ENCODE measurements at regions not wholly inside any gene's neighbourhood (a gene's known extent, or its start where the extent isn't known, plus 50 kb on each side); places are given as distances from the start of the nearest gene placed in this dataset.

GRCh38 chr13:63436325-63436668, 2020.6 kb upstream of the PCDH20 start:
- peak; percentile 53 for DNase-seq (ENCODE audit: low read depth)

DNA sequence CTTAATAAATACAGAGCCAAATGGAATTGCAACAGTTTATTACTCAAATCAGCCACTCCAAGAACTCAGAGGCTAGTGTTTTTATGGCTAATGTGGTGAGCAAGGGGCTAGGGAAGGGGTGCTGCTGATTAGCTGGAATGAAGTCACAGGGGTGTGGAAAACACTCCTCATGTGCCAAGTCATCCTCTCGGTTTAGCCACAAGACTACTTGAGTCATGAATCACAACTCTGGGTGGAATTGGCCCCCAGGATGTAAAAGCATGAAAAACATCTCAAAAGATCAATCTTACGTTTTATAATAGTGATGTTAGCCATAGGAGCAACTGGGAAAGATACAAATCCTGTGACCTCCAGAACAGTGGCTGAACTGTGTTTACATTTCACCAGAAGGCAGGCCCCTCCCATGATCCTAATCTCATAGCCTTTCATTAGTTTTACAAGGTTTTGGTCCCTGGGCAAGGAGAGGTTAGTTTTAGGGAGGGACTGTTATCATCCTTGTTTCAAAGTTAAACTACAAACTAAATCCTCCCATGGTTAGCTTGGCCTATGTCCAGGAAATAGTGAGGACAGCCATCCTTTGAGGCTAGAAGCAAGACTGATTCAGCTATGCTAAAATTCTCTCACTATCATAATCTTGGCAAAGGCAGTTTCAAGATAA, 2020.1 kb upstream of the PCDH20 start:
- peak; percentile 94 for DNase-seq (ENCODE audit: low read depth)

- no peak for DNase-seq (ENCODE audit: low read depth)
Measured at GRCh38 chr13:63433546-63434150, 2018.0 kb upstream of the PCDH20 start.

- DNase-seq (ENCODE audit: low read depth): no peak
Measured at GRCh38 chr13:63427170-63427569, 2011.5 kb upstream of the PCDH20 start.

DNA sequence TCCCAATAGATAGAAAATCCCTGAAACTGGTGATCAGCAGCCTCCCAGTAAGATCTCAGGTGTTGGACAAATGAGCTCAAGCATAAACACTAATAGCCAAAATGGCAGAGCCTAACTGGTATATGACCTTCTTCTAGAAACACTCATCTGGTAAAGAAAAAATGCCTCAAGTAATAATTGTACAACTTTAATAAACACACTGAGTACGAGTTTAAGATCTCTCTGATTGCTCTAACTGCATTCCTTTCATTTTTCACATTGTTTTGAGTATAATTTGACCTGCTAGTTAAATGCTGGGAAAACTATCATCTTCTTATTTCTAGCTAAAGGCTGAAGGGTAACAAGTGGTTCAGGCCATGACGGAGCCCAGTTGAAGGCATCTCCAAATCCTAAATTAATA, 2009.5 kb upstream of the PCDH20 start:
- peak; percentile 76 for DNase-seq (ENCODE audit: low read depth)

DNA sequence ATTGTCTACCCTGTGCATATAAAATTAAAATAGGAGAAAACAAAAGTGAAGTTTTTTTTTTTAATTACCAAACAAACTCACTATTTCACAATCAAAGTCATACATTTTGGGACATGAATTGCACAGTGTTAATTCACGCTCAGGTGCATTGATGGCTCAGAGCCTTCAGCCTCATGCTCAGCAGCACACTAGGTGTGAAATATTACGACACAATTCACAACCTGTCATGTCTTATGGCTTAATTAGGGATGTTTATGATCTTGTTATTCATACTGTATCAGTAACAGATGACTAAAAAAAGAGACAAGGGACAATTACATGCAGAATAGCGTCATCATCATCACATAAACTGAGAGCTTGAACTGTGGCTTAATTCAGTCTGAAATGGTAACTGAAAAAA, 2005.5 kb upstream of the PCDH20 start:
- no peak for DNase-seq (ENCODE audit: low read depth)

DNA sequence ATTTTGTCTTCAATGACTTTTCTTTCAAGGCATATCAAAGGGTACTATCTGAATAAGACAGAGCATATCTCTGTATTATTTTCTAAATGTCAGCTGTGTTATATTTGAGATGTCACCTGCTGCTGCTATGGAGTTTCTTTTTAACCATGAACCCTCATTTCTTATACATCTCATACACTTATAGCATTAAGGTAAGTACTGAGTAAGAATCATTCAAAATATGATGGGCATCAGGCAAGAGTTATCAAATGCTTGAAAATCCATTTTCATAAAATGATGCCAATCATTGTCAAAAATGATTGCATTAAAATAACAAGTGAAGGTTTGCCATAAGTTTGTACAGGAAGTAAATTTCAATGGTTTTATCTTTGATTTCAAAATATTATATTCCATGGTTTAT, 2005.0 kb upstream of the PCDH20 start:
- no peak for DNase-seq (ENCODE audit: low read depth)

DNA sequence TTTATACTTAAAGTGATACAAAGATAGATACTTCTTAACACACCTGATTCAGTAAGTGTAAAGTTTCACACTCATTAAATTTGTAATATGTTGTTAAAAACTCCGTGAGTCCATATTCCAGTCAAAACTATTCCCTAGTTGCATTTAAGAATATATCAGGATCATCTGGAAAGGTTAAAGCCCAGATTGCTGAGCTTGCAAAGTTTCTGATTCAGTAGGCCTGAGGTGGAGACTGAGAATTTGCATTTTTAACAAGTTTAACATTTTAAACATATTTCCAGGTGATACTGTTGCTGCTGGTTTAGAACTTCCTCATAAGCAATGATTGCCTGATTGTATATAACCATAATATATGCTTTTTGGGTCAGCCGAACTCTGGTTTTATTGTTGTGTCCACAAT, 1998.6 kb upstream of the PCDH20 start:
- DNase-seq (ENCODE audit: low read depth): no peak

DNA sequence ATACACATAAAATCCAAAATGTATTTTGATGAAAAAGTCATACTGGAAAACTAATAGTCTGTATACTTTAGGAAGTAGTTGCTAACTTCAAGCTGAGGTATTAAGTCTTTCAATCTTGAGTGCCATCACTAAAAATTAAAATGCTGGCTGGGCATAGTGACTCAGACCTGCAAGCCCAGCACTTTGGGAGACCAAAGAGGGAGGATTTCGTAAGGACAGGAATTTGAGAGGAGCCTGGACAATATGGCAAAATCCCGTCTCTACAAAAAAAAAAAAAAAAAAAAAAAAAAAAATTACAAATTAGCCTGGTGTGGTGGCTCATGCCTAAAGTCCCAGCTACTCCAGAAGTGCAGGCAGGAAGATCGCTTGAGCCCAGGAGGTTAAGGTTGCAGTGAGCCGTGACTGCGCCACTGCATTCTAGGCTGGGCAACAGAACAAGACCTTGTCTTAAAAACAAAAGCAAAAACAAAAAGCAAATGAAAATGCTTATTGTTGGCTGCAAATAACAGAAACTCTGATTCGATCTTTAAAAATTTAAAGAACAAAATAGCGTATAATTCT, 1994.2 kb upstream of the PCDH20 start:
- no peak for DNase-seq (ENCODE audit: low read depth)

DNA sequence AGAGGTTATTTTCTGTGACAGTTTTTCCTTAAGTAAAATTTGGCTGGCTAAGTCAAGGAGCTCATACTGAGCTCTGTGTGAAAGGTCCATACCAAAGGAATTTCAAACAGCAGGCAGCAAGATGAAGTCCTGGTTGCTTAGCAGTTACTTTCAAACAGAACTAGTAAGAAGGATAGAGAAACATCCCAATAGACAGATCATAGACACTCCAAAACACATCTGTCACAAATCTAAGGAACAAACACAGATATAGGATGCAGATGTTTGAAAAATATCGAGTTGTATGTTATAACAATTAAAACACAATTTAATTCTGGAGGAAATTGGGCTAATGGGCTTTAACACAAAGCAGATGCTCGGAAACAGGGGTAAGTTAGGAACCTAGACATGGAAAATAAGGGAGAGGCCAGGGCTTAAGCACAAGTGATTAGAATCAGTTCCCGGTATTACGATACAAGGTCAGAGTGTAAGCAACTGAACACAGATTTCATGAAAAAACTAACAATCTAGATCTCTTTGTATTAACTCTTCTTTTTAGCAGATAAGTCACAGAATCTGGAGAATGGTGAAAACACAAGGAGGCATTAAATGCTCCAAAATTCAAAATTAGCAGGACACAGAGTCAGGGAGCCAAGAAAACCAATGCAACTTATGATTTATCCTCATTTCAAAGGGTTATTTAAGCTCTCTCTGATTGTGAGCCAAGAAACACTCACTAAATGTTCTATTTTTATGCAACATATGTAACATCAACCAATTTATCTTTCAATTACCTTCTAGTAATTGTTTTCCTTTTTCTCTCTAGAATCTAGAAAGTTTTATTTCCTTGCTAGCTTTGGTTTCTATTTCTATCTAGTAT, 1992.9 kb upstream of the PCDH20 start:
- no peak for DNase-seq (ENCODE audit: low read depth)

- no peak for DNase-seq (ENCODE audit: low read depth)
Measured at GRCh38 chr13:63403733-63404132, 1988.1 kb upstream of the PCDH20 start.

DNA sequence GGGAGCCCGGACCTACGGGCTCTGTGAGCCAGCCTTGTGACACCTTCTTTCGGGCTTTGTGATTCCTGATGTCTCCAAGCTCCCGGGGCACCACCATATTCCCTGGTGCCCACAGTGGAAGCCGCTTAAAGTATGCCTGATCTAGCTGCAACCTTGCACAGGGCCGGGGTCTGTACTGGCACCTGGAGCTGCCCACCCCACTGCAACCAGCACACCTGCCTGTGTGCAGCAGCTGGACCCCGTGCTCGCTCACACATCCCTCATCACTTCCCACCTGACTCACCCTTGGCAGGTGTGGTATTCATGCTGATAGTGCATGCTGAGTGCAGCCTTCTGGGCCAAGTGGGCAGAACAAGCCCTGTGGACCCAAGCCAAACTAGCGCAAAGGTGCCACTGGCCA, 1981.1 kb upstream of the PCDH20 start:
- DNase-seq (ENCODE audit: low read depth): no peak

GRCh38 chr13:63393112-63393511, 1977.5 kb upstream of the PCDH20 start:
- no peak for DNase-seq (ENCODE audit: low read depth)

- DNase-seq (ENCODE audit: low read depth): no peak
Measured at GRCh38 chr13:63389756-63390155, 1974.1 kb upstream of the PCDH20 start.

- DNase-seq (ENCODE audit: low read depth): no peak
Measured at GRCh38 chr13:63381078-63381859, 1965.6 kb upstream of the PCDH20 start.

DNA sequence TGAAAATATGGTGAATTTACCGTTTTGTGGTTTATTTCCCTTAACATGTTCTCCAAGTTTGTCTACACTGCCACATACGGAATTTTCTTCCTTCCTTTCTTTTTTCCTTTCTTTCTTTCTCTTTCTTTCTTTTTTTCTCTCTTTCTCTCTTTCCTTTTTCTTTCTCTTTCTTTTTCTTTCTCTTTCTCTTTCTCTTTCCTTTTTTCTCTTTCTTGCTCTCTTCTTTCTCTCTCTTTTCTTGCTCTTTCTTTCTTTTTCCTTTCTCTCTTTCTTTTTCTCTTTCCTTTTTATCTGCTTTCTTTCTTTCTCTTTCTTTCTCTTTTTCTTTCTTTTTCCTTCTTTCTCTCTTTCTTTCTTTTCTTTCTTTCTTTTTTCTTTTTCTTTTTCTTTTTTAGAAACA, 1962.3 kb upstream of the PCDH20 start:
- DNase-seq (ENCODE audit: low read depth): no peak

- no peak for DNase-seq (ENCODE audit: low read depth)
Measured at GRCh38 chr13:63370101-63370500, 1954.5 kb upstream of the PCDH20 start.

DNA sequence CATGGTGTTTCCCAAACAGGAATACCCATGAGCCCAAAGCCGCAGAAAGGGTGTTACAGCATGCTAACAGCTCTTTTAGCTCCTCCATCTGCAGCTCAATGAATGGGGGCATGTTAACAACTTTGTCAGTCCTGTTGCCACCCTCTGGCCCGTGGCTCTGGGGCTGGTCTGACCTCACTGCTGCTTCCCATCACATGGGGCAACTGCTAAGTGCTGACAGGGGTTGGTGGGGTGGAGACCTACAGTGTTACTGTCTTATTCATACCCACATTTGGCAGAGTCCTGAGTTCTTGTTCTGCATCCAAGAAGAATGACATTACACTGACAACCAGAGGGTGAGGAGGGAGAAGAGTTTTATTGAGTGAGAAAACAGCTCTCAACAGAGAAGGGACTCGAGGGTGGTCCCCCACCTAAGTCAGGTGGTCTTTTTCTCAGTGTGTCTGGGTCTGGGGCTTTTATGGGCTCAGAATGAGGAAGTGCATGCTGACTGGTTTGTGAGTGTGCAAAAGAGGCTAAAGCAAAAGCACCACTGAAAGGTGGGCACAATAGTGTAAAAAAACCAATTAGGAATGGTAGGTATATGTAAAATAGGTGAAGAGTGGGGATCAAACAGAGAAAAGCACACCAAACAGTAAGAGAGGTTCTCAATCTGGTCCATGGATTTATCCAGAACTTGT, 1952.0 kb upstream of the PCDH20 start:
- DNase-seq (ENCODE audit: low read depth): no peak

DNA sequence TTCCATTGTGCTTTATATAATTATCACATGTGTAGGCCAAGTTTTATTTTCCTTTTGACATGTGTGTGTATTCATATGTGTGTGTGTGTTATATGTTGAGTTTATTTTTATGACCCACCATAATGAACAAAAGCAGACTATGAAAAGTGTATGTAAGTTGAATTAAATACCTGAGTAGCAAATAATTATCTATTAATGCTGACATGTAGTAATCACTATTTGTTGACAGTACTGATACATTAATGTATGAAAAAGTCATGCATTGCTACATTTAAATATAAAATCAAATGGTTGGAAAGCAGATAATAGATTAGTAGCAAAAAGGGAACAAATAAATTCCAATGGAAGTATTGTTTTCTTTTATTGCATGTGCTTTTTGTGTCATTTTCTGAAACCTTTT, 1948.5 kb upstream of the PCDH20 start:
- DNase-seq (ENCODE audit: low read depth): no peak

GRCh38 chr13:63351533-63351932, 1935.9 kb upstream of the PCDH20 start:
- no peak for DNase-seq (ENCODE audit: low read depth)

DNA sequence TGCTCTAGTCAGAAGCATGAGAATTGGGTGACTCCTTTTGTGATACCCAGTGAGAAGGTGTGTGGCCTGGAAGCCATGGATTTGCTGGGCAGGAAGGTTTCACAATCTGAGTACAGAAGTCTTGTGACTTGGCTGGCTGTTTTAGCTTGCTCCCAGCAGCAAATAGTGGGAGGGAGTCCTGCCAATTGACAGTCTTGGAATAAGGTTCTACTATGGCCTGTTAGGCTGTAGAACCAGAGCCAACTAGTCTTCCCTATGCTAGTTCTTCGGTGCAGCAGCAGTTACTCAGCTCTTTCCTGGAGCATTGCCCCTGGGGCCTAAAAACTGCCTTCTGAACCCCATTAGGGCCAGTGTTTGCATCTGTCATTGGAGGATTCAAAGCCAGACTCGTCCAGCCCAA, 1935.4 kb upstream of the PCDH20 start:
- peak; percentile 5 for DNase-seq (ENCODE audit: low read depth)

Measured in renal cortical epithelial cell (primary cell).